ENCODE measurements at regions not wholly inside any gene's neighbourhood (a gene's known extent, or its start where the extent isn't known, plus 50 kb on each side); places are given as distances from the start of the nearest gene placed in this dataset.

GRCh38 chr4:170193496-170193895 is 103.7 kb upstream of the AADAT start:
- TF ChIP-seq EZH2phosphoT487 (IDR thresholded peaks at IDR 0.05; ENCODE audit: low read length) (no peak), EZH2 (optimal IDR thresholded peaks at IDR 0.05; ENCODE audit: low read depth, low read length) (no peak)
- TF ChIP-seq, protein P1, sequence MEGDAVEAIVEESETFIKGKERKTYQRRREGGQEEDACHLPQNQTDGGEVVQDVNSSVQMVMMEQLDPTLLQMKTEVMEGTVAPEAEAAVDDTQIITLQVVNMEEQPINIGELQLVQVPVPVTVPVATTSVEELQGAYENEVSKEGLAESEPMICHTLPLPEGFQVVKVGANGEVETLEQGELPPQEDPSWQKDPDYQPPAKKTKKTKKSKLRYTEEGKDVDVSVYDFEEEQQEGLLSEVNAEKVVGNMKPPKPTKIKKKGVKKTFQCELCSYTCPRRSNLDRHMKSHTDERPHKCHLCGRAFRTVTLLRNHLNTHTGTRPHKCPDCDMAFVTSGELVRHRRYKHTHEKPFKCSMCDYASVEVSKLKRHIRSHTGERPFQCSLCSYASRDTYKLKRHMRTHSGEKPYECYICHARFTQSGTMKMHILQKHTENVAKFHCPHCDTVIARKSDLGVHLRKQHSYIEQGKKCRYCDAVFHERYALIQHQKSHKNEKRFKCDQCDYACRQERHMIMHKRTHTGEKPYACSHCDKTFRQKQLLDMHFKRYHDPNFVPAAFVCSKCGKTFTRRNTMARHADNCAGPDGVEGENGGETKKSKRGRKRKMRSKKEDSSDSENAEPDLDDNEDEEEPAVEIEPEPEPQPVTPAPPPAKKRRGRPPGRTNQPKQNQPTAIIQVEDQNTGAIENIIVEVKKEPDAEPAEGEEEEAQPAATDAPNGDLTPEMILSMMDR (IDR thresholded peaks at IDR 0.05; ENCODE audit: low read length): no peak
